CD4-positive, CD25-positive, alpha-beta regulatory T cell (primary cell): ENCODE measurements at regions not wholly inside any gene's neighbourhood (a gene's known extent, or its start where the extent isn't known, plus 50 kb on each side); places are given as distances from the start of the nearest gene placed in this dataset.
"Not testable (repeated sequence)": the region's sequence is repeated elsewhere in the genome, so short reads cannot be mapped to it uniquely, and the experiment has no call there.

Experiments used
- ATAC-seq, 2 donors: fragments of 150-1000 bp; cut with Tn5 transposase; one replicate each; pipeline ENCODE4 v1.10.0; 2021; ENCODE audit warnings: low read depth in 2 of 2, moderate number of reproducible peaks in 2 of 2, moderate library complexity in 1 of 2
- DNase-seq, 3 donors: peaks; one replicate each; pipeline versions ENCODE4 v3.0.0 to v3.0.0-alpha.2; 2012 to 2022; ENCODE audit warnings: mixed read lengths in 1 of 3
- H3K27ac ChIP-seq: one replicate; pipeline ENCODE4 v1.7.0; 2013; ENCODE audit warnings: mild to moderate bottlenecking, low read length; ENCODE audit not compliant: insufficient read depth, poor library complexity, severe bottlenecking
- H3K27me3 ChIP-seq: one replicate; pipeline ENCODE4 v1.7.0; 2013; ENCODE audit warnings: low read length; ENCODE audit not compliant: control insufficient read depth, insufficient read depth
- H3K36me3 ChIP-seq: one replicate; pipeline ENCODE4 v1.7.0; 2013; ENCODE audit warnings: mild to moderate bottlenecking, low read length, moderate library complexity; ENCODE audit not compliant: control insufficient read depth, insufficient read depth
- H3K4me1 ChIP-seq: 2 replicates; pipeline ENCODE4 v1.7.0; 2013; ENCODE audit warnings: mild to moderate bottlenecking, low read length; ENCODE audit not compliant: insufficient read depth, control insufficient read depth, poor library complexity, severe bottlenecking
- H3K4me3 ChIP-seq: one replicate; pipeline ENCODE4 v1.7.0; 2013; ENCODE audit warnings: low read depth, mild to moderate bottlenecking, low read length, moderate library complexity
- H3K9me3 ChIP-seq, 2 experiments: 1 replicate in 1 of 2; 2 replicates in 1 of 2; pipeline ENCODE4 v1.7.0; 2013; ENCODE audit warnings: low read length in 2 of 2, mild to moderate bottlenecking in 1 of 2, moderate library complexity in 1 of 2; ENCODE audit not compliant: control insufficient read depth in 2 of 2
- H3K27ac Mint-ChIP-seq, 3 donors: one replicate each; pipeline ENCODE4 v1.8.0; 2020 to 2022; ENCODE audit warnings: mild to moderate bottlenecking in 3 of 3, mixed read lengths in 3 of 3, moderate library complexity in 2 of 3
- H3K27me3 Mint-ChIP-seq: one replicate; pipeline ENCODE4 v1.8.0; 2022; ENCODE audit warnings: mild to moderate bottlenecking, mixed read lengths
- H3K36me3 Mint-ChIP-seq: one replicate; pipeline ENCODE4 v1.8.0; 2020; ENCODE audit warnings: mixed read lengths
- H3K4me1 Mint-ChIP-seq, 4 donors: one replicate each; pipeline ENCODE4 v1.8.0; 2020 to 2022; ENCODE audit warnings: mixed read lengths in 4 of 4, mild to moderate bottlenecking in 1 of 4
- H3K4me3 Mint-ChIP-seq, 4 donors: one replicate each; pipeline ENCODE4 v1.8.0; 2020 to 2022; ENCODE audit warnings: mild to moderate bottlenecking in 4 of 4, mixed read lengths in 4 of 4, moderate library complexity in 3 of 4
- H3K9me3 Mint-ChIP-seq, 7 donors: one replicate each; pipeline ENCODE4 v1.8.0; 2020 to 2022; ENCODE audit warnings: mixed read lengths in 7 of 7, mild to moderate bottlenecking in 3 of 7, moderate library complexity in 2 of 7

DNA sequence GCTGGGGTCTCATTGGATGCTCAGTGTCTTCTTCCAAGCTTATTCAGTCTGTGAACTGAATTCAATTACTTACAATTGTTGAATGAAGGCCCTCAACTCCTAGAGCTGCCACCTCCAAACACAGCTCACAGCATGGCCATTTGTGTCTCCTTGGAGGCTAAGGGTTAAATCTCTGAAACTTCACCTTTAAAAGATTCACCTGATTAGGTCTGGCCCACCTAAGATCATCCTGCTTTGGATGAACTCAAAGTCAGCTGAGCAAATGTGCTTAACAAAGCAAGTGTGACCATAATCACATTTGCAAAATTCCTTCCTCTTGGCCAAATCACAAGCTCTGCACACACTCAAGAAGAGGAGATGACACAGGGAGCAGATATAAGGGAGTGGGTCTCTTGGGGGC is 118.2 kb downstream of the ART5 start:
- not testable (repeated sequence) for H3K36me3 Mint-ChIP-seq, H3K4me3 Mint-ChIP-seq, H3K27ac ChIP-seq, H3K27me3 ChIP-seq, H3K9me3 ChIP-seq, DNase-seq, H3K36me3 ChIP-seq, H3K27me3 Mint-ChIP-seq, H3K4me3 ChIP-seq, H3K4me1 Mint-ChIP-seq, ATAC-seq, H3K27ac Mint-ChIP-seq, H3K4me1 ChIP-seq
- peaks cover 0 to 11% (median 2%) of the 10 kb centered on the region in 7 donors for H3K9me3 Mint-ChIP-seq

DNA sequence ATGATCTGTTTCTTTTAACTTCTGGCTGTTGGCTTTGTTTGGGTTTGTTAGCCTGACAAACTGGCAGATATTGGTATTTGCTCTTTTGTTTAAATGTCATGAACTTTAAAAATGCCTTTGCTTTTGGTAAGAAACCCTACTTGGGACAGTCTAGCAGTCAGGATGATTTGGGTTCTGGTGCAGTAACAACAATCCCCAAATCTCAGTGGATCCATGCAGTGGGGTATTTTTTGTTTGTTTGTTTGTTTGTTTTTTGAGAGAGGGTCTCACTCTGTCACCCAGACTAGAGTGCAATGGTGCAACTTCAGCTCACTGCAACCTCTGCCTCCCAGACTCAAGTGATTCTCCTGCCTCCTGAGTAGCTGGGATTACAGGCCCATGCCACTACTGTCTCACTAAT is 120.9 kb downstream of the ART5 start:
- H3K4me1 ChIP-seq, DNase-seq, H3K4me3 ChIP-seq, H3K27ac ChIP-seq, ATAC-seq, H3K27me3 ChIP-seq, H3K27ac Mint-ChIP-seq, H3K36me3 ChIP-seq, H3K9me3 ChIP-seq, H3K4me3 Mint-ChIP-seq, H3K36me3 Mint-ChIP-seq, H3K4me1 Mint-ChIP-seq, H3K27me3 Mint-ChIP-seq: not testable (repeated sequence)
- H3K9me3 Mint-ChIP-seq: peaks cover 0 to 11% (median 2%) of the 10 kb centered on the region in 7 donors

DNA sequence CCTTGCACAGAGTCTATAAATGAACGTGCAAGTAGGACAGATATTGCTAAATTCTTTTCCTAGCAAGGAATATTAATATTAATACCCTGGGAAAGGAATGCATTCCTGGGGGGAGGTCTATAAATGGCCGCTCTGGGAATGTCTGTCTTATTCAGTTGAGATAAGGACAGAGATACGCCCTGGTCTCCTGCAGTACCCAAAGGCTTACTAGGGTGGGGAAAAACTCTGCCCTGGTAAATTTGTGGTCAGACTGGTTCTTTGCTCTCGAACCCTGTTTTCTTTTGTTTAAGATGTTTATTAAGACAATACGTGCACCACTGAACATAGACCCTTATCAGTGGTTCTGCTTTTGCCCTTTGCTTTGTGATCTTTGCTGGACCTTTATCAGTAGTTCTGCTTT is 122.0 kb downstream of the ART5 start:
- DNase-seq, H3K4me1 ChIP-seq, H3K36me3 ChIP-seq, H3K4me3 Mint-ChIP-seq, ATAC-seq, H3K4me3 ChIP-seq, H3K27ac Mint-ChIP-seq, H3K36me3 Mint-ChIP-seq, H3K4me1 Mint-ChIP-seq, H3K27ac ChIP-seq, H3K9me3 ChIP-seq, H3K27me3 Mint-ChIP-seq, H3K27me3 ChIP-seq: not testable (repeated sequence)
- peaks cover 0 to 11% (median 2%) of the 10 kb centered on the region in 7 donors for H3K9me3 Mint-ChIP-seq

GRCh38 chr11:3516934-3517567 is 124.7 kb downstream of the ART5 start:
- not testable (repeated sequence) for H3K36me3 ChIP-seq, H3K27me3 ChIP-seq, H3K27me3 Mint-ChIP-seq, ATAC-seq, H3K9me3 ChIP-seq, H3K4me3 ChIP-seq, H3K36me3 Mint-ChIP-seq, H3K9me3 Mint-ChIP-seq, DNase-seq, H3K4me3 Mint-ChIP-seq, H3K27ac ChIP-seq, H3K4me1 ChIP-seq
- Mint-ChIP-seq H3K27ac (peak overlapping the region in 1 of 3 donors; percentile 96), H3K4me1 (peaks cover 7 to 19% (median 14%) of the 10 kb centered on the region in 4 donors)

DNA sequence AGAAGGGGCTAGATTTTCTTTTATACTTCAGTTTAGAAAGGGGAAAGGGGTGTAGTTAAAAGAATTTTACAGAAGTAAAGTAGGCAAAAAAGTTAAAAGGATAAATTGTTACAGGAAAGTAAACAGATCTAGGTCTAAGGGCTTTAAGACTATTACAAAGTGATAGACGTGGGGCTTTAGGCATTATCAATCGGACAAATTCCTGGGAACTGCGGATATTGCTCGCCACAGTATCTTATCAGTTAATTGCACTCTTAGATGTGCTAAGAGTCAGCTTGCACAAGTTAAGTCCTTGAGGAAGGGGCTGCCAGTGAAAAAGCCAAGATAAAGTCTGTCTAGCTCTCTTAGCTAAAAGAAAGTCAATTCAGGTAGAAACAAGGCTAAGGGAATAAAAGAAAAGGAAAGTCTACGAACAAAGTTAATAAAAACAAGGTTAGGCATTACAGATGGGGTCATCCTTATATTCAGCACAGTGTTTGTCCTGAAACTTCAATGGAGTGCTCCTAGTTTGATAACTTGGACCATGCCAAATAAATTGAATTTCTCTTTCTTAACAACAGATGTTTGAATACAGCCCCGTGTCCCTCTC is 125.4 kb downstream of the ART5 start:
- H3K4me1 ChIP-seq: peaks cover 12% of the 10 kb centered on the region
- H3K27me3 ChIP-seq, H3K9me3 ChIP-seq, H3K4me3 ChIP-seq, DNase-seq, H3K36me3 ChIP-seq, ATAC-seq, H3K9me3 Mint-ChIP-seq, H3K27me3 Mint-ChIP-seq, H3K4me3 Mint-ChIP-seq, H3K36me3 Mint-ChIP-seq, H3K27ac ChIP-seq: not testable (repeated sequence)
- Mint-ChIP-seq H3K27ac (peak overlapping the region in 1 of 3 donors; percentile 96), H3K4me1 (peaks cover 14 to 25% (median 20%) of the 10 kb centered on the region in 4 donors)

GRCh38 chr11:3514635-3515424 is 127.0 kb downstream of the ART5 start:
- peaks cover 14% of the 10 kb centered on the region for H3K4me1 ChIP-seq
- not testable (repeated sequence) for H3K9me3 ChIP-seq, ATAC-seq, H3K27me3 Mint-ChIP-seq, DNase-seq, H3K36me3 ChIP-seq, H3K36me3 Mint-ChIP-seq, H3K4me3 ChIP-seq, H3K27me3 ChIP-seq, H3K27ac ChIP-seq, H3K9me3 Mint-ChIP-seq
- peak overlapping the region; percentile 68 to 97 (median 94) for H3K27ac Mint-ChIP-seq
- peak overlapping the region in 3 of 4 donors; percentile 18 to 73 (median 39) for H3K4me3 Mint-ChIP-seq
- peaks cover 18 to 34% (median 26%) of the 10 kb centered on the region in 4 donors for H3K4me1 Mint-ChIP-seq

- peaks cover 18 to 34% (median 26%) of the 10 kb centered on the region in 4 donors for H3K4me1 Mint-ChIP-seq
- DNase-seq, H3K4me3 ChIP-seq, H3K9me3 ChIP-seq, H3K36me3 Mint-ChIP-seq, H3K27me3 Mint-ChIP-seq, ATAC-seq, H3K27me3 ChIP-seq, H3K9me3 Mint-ChIP-seq, H3K36me3 ChIP-seq: not testable (repeated sequence)
- H3K27ac Mint-ChIP-seq: peak overlapping the region; percentile 54 to 97 (median 94)
- peaks cover 14% of the 10 kb centered on the region for H3K4me1 ChIP-seq
- H3K4me3 Mint-ChIP-seq: peak overlapping the region; percentile 46 to 94 (median 76)
- H3K27ac ChIP-seq: peak overlapping the region; percentile 87
These were observed 128.5 kb downstream of the ART5 start for GRCh38 chr11:3513311-3513710.
